Stimulated activated CD8-positive, alpha-beta memory T cell treated with anti-CD3 and anti-CD28 coated beads, Interleukin-12 subunit alpha, Interleukin-12 subunit beta, amount 100 ng/mL, for 24 hours (primary cell): ENCODE measurements at regions not wholly inside any gene's neighbourhood (a gene's known extent, or its start where the extent isn't known, plus 50 kb on each side); places are given as distances from the start of the nearest gene placed in this dataset.

Experiments used
- DNase-seq: peaks from one replicate; pipeline ENCODE4 v3.0.0-alpha.2; 2020; ENCODE audit errors: extremely low read depth

DNA sequence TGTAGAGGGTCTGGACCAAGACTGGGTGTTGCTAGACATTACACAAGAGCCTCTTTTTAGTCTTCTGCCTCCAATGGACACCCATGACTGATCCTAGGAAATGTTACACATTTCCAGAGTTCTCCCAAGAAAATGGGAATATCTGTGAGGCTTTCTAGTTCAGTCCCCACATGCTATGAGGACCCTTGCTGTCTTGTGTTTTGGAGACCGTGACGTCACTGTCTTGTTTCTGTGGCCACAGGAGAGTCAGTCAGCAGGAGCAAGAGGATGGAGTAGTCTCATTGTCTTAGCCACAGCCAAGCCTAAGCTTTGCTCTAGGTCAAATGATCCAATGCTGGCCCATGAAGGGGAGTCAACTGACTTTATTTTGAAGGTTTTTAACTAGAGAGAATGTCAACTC is 820.1 kb upstream of the RBFOX1 start:
- no peak for DNase-seq

DNA sequence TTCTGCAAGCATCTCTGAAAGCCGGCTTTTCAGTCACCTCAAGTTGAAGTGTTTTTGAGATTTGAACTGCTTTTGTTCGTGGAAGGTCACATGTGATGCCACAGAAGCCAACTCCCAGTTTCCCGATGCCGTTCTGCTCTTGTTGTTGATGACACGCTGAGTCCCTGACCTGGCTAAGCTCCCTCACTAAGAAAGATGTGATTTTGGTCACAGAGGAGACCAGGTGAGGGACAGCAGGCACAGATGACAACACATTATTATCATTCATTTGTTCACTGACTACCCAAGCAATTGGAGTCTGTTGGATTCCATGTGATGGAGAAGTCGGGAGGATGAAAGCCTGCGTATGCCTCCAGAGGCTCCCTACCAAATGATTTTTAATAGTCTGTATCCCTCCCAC is 822.4 kb upstream of the RBFOX1 start:
- no peak for DNase-seq

DNA sequence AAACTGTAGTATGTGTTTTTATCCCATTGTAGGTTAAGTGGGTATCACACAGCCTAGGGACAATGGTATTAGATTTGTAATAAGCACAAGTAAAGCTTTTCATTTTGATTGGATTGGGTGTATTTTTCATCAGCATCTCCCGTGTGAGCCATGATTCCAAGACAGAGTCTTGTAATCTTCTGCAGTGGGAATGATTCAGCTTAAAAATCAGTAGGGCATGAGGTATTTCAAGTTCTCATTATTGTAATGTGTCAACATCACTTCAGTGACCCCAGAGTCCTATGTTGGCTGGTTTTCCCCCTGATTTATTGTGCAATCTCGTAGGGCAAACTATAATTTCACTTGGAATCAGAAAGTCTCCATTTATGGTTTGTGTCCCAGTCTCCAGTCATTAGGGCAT is 833.2 kb upstream of the RBFOX1 start:
- DNase-seq, result no peak

DNA sequence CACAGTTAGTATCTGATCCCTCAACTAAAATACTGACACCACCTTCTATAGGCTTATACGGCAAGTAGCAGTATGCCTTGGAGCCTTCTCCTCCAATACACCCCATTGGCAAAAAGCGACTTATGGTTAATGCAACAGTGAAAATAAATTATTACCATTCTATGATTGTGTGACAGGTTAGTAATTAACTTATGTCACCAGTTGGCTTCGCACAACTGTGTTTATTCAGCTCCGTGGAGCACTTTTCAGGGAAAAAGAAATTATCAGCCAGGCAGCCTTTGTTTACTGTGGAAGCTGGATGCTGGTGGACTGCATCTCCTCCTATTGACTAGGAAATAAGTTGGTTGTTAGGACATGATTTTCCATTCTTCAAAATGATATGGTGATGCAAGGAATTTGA is 833.8 kb upstream of the RBFOX1 start:
- DNase-seq, result no peak

DNA sequence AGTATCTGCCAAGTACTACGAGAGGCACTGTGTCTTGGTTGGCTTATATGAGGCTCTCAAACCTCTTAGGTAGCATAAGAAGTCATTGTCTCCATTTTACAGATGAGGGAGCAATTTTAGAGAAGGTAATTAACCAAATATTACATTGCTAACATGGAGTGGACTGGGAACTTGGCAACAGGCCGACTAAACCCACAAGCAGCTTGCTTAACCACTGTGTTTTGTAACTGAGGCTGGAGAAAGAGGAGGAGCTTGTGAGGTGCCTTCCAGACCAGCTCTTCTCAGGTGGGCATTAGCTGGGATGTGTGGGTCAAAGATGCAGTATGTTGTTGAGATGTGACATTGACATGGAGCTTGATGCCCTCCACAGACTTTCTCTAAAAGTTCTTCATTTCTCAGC is 835.6 kb upstream of the RBFOX1 start:
- DNase-seq, result no peak

DNA sequence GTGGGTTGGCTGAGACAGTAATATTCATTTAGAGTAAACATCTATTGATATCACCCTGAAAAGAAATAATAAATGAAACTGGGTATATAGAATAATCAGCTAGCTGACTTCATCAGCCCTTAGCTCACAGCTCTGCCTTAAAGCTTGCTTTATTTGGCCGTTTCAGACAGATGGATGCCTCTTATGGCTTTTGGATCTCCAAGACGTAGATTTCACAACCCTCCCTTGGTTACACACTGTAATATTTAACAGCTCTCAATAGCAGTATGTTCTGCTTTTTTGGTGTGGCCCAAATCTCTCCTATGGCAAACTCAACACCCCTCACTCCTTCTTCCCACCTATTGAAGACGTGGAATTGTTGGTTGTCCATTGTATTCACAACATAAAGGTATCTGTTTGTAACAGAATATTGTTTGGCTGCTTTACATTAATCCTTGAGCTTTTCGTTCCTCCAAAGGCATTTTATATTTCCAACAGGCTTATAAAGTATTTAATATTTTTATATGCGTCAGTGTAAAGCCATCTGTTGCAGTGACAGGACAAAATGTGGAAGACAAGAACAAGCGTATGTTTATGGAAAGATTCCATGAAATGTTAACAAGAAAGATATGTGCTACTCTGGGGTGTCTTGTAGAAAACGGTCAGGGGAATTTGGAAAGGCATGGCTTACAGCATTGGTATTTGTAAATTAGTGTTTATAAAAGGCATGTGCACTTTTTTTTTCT is 837.0 kb upstream of the RBFOX1 start:
- DNase-seq, result no peak

DNA sequence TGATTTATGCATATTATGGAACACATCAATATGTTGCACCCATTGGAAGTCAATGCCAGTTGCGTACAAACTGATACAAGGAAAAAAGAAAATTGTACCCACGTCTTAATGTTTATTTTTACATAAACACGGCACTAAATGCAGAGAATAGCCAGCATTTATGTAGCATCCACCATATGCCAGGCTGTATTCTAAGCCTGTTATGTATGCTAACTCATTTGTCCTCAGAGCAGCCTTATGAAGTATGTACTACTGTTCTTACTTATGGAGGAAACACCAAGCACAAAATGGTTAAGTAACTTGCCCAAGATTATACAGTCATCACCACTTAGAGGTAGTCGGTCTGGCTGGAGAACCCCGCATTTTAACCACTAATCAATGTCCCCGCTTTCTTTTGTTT is 837.9 kb upstream of the RBFOX1 start:
- no peak for DNase-seq

DNA sequence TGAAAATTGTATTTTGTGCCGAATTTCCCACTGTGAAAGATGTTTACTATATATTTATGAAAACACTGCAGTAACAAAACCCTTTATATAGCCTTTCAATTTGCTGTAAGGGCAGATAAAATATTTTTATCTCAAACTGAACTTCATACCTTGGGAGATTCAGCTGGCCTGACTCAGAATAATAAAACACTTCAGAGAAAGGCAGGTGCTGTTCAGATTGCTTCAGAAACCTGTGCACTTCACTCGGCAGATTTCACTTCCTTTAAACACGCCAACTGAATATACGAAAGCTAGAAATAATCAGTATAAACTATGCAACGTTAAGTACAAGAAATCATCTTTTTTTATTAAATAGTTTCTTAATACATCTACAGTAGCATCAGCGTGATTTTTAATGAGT is 839.1 kb upstream of the RBFOX1 start:
- no peak for DNase-seq

DNA sequence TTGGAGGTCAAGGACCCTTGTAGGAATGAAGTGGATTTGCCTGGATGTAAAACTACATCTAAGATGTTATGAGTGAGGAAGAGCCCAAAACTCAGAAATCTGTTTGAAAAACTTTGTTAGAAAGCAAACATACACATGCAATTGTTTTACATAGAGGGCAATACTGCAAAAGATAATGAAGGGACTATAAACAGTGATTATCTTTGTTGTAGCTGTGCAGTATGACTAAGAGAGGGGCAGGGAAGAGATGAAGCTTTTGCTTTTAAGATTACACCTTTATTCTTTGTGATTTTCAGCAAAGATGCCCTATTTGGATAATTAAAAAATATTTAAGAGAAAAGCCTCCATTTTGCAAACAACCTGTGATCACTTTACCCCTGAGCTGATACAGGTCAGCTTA is 839.9 kb upstream of the RBFOX1 start:
- DNase-seq, result no peak

DNA sequence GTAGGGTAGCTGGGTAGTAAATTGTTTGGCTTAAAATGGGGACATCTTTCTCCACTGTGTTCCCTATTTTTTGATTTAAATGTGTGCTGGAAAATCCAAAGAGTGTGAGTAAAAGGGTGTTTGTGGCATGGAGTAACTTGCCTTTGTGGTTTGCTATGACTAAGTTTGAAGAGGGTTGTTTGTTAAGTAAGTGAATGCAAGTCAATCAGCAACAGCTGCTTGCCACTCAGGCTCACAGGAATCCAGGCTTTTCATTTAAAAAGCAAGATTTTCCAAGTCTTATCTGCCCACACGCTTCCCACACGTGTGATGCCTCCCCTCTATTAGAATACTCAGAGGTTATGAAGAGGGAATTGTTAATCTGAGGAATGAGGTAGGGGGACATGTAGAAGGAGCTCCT is 847.7 kb upstream of the RBFOX1 start:
- no peak for DNase-seq

DNA sequence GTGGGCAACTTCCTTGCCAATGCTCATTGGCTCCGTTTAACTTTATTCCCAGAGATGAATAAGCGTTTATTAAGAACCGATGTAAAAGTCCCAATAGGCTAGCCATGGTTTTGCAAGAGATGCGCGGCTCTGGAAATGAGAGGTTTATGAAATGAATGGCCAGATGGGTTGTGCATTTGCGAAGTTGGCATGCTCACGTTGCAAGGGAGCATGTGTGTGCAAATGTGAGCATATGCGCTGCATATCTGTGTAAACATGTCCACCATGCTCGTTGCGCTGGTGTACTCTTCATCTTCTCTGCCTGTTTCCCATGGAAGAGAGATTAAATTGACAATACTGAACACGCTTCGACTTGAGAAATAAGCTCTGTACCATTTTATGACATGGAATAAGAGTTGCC is 848.6 kb upstream of the RBFOX1 start:
- no peak for DNase-seq

DNA sequence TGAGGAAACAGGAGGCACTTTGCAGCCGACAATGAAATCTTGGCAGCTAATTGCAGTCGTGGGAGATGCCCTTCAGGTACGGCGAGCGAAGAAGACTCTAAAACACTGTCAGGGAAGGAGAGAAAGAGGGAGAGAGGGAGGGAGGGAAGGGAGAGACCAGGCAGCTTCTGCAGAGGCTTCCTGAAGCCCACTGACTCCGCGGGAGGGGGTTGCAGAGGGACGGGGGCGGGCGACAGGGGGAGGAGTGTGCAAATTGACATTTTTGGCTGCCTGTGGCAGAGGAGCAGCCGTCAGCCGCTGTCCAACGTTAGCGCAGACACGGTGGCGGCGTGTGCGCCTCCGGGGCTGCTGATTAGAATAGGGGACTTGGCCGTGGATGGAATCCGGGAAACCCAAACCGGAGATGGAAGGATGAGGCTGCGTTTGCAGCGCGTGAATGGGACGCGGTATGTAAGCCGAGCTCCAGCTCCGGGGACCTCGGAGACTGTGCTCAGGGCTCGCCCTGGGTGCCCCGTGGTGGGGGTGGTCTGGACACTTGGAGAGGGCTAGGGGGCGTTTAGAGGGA is 849.1 kb upstream of the RBFOX1 start:
- DNase-seq, result no peak

DNA sequence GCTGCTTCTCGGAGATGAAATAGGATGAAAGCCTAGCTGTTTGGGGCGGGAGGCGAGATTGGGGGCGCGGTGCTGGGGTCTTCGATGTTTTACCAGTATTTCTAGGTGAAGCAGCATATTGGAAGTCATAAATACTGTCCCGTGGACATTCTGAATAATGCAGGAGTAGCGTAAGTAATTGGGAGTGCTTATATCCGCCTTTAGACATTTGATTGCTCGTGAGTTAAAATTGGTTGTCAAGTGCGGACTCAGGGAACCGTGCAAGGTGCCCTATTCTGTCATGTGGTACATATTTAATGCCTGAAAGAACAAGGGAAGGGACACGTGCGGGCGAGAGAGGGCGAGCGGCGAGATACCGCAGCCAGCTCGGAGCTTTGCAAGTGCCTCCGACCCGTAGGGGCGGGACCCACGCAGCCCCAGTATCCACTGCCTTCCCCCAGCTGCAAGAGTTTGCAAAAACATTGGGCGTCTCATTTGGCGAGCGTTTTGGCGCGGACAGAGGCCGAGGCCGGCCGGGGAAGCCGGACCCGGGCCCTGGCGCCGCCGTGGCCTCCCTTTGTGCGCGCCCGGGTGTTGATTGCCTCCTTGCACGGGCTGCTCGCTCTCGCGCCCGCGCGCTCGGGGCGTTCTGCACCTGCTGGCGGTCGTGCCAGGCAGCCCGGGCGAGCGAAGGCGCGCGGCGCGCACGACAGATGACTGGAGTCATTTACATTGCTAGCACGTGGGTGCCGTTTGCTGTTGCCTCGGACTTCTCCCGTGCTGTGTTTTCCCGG is 849.8 kb upstream of the RBFOX1 start:
- no peak for DNase-seq

DNA sequence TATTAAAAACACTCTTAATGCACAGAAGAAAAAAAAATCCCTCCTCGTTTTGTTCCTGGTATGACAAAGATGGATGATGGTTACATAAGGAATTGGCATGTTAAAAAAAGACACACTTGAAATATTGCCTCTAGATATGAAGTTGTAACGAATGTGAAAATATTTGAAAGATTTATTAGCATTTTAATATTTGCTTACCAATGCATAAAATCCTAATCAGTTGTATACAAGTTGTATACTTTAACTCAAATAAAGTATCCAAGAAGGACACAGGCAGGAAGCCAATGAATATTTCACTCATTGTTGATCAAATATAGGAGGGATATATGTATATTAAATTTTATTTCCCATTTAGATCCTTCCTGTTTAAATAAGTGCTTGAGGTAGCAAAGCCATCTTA is 850.8 kb upstream of the RBFOX1 start:
- no peak for DNase-seq

DNA sequence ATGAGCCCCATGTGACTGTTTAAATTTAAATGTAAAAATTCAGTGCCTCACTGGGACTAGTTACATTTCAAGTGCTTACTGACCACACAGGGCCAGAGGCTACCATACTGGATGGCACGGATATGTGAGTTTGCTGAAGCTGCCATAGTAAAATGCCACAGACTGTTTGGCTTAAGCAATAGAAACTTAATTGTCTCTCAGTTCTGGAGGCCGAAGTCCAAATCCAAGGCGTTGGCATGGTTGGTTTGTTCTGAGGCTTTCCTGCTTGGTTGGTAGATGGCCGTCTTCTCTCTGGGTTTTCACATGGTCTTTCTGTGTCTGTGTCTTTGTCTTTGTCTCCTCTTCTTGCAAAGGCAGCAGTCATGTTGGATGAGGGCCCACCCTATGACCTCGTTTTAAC is 878.9 kb upstream of the RBFOX1 start:
- DNase-seq, result no peak

DNA sequence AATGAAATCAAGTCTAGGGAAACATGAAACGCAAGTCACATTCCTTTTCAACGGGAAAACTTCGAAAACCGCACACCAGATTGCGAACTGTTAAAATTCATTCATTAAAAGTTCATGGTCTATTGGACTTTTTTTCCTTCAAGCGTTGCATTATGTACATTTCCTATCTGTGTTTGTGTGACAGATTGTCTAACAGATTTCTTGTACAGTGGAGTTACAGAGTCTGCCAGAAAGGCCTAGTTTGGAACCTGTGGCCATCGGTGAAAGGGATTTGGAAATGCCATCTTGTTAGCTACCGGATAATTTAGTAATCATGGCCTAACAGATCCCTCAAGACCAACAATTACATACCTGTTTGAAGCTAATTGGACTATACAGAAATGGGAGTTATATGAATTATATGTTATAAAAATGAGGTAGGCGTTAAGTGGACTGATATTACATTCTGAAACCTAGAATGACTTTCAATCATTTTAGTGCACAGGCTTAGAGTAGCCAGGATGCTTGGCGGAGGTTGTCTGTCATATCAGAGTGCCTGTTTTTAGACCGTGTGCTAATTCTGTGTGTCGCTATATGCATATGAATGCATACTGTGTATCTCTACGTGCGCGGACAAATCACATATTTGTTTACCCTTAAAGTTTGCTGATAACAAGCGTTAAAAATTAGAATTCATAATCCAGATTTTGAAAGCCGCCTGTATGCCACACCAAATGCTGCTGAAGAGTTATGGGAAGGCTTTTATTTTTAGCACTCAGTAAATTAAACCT is 885.4 kb upstream of the RBFOX1 start:
- no peak for DNase-seq

DNA sequence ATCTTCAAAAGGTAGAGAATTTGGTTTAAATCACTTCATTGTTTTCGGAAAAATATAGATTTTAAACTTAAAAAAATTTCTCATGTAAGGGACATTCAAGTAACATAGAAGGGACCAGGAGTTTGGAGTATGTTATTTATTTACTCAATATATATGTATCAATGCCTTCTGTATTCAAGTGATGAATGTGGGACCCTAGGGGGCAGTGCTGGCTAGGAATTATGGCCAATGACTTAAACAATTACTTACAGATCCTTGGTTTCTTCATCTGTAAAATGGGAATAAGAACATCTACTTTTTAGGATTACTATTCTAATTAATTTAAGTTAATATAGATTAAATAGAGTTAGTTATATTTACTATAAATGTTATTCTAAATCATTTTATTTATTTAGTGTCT is 886.3 kb upstream of the RBFOX1 start:
- no peak for DNase-seq

DNA sequence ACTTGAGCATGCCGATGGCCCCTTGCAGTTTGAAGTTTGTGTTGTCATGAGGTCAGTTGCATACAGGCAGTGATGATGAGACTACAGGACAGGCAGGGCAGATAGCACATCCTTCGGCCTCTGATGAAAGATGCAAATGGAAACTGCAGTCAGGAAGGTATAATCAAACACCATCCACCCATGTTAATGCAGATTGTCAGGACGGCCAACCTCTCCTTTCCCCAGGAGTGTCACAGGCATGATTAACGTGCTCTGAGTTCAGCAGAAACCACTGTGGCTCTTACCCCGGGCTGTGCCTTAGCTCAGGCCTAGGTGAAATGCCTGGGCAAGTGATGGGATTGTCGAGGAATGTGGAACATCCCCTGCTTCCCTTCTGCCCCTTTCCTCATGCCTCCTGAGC is 893.5 kb upstream of the RBFOX1 start:
- DNase-seq, result no peak

DNA sequence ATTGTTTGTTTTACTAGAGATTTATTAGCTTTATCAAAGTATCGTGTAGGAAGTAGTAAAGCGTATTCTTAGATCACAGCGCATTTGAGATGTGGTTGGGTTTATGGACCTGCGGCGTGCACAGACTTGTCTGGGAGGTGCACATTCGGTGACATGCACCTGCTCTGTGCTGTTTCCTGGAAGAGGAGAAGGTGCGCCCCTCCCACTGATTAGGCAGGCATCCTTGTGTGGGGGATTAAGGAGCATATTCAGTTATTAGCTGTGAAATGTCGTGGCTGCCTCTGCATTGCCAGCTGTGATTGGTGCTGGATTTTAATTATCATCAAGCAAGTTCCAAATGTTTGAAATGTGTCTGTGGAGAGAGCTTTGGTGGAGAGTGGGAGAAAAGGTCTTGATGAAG is 903.8 kb upstream of the RBFOX1 start:
- no peak for DNase-seq

DNA sequence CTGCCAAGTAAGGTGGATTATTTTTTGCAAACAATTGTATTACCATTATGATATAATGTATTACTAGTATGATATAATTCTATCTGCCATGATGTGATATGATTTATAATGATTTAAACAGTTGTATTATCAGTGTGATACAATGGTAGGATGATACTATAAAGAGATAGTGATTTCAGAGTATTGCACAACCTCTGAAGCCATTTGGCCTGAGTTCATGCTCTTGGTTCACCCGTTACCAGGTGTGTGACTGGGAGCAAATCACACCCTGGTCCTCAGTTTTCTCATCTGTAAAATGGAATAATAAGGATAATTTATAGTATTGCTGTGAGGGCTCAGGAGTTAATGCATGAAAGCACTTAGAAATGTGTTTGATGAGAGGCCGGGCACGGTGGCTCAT is 905.0 kb upstream of the RBFOX1 start:
- DNase-seq, result no peak

DNA sequence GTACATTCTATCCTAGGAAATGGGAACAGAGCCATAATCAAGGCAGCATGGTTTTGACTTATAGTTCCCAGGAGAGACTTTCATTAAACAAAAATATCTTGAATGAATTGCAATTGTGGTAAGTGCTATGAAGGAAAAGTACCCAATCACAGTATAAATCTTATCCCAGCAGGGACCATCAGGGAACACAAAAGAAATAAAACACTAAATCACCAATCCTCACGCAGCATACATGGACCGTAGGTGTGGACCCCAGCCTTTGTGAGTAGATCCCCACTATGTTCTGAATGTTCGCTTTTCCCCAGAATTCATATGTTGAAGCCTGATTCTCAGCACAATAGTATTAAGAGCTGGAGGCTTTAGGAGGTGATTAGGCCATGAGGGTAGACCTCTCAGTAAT is 925.0 kb upstream of the RBFOX1 start:
- no peak for DNase-seq

DNA sequence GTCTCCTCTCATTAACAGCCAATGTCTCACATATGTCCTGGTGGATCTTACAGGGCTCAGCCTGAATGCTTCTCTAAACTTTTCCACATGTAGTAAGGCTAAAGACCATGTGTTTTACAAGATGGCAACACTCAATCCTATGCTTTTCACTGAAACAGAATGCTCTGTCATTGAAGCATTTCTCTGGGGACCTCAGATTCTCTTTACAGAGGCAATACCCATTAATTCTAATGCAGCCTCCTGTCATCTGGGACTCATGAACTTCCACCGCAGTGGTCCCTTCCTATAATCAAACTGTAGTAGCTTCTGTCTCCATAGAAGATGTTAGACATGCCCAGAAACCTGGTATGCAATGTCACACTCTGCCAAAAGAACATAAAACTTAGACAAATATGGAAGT is 926.6 kb upstream of the RBFOX1 start:
- DNase-seq, result no peak
